ENCODE measurements at regions not wholly inside any gene's neighbourhood (a gene's known extent, or its start where the extent isn't known, plus 50 kb on each side); places are given as distances from the start of the nearest gene placed in this dataset.

GRCh38 chr4:60655356-60655755 is 544.8 kb upstream of the ADGRL3 start:
- H3K4me3 ChIP-seq (ENCODE audit: low read depth, low read length) = no peak overlapping the region
- in situ Hi-C loops (cut with HindIII; ENCODE audit: low sequenced_read_pairs) = no loop called here
- no peak for DNase-seq (ENCODE audit: low read depth)
- TF ChIP-seq, protein P1, sequence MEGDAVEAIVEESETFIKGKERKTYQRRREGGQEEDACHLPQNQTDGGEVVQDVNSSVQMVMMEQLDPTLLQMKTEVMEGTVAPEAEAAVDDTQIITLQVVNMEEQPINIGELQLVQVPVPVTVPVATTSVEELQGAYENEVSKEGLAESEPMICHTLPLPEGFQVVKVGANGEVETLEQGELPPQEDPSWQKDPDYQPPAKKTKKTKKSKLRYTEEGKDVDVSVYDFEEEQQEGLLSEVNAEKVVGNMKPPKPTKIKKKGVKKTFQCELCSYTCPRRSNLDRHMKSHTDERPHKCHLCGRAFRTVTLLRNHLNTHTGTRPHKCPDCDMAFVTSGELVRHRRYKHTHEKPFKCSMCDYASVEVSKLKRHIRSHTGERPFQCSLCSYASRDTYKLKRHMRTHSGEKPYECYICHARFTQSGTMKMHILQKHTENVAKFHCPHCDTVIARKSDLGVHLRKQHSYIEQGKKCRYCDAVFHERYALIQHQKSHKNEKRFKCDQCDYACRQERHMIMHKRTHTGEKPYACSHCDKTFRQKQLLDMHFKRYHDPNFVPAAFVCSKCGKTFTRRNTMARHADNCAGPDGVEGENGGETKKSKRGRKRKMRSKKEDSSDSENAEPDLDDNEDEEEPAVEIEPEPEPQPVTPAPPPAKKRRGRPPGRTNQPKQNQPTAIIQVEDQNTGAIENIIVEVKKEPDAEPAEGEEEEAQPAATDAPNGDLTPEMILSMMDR (IDR thresholded peaks at IDR 0.05; ENCODE audit: low read depth, low read length, missing control alignments) = no peak

DNA sequence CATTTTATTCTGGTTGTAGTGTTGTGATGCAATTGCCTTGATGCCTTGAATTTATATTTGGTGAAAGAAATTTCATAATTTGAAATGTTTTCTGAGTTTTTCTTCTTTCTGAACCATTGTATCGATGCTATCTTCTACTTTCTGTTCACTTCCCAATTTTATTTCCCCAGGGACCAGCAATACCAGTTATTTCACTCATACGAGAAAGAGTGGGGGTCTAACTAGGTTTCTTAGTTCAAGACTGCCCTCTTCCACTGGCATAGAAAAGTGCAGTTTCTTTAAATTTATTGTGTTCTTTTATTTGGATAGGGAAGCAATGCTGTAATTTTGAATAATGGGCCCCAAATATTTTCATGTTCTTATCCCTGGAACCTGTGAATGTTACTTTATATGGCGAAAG is 544.0 kb upstream of the ADGRL3 start:
- DNase-seq (ENCODE audit: low read depth) = no peak
- no peak overlapping the region for H3K4me3 ChIP-seq (ENCODE audit: low read depth, low read length)
- TF ChIP-seq, protein P1 (IDR thresholded peaks at IDR 0.05; ENCODE audit: low read depth, low read length, missing control alignments) = peak; percentile 4
- in situ Hi-C loops (cut with HindIII; ENCODE audit: low sequenced_read_pairs) = no loop called here

DNA sequence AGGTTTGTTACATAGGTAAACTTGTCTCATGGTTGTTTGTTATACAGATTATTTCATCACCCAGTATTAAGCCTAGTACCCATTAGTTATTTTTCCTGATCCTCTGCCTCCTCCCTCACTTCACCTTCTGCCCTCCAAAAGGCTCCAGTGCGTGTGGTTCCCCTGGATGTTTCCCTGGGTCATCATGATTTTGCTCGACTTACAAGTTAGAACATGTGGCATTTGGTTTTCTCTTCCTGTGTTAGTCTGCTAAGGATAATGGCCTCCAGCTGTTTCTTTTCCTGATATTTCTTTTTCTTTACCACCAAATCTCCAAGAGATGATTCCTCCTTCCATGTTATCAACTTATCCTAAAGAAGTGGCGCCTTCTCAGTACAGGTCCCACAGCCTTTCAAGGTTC is 543.1 kb upstream of the ADGRL3 start:
- DNase-seq (ENCODE audit: low read depth) = no peak
- in situ Hi-C loops (cut with HindIII; ENCODE audit: low sequenced_read_pairs) = no loop called here
- no peak overlapping the region for H3K4me3 ChIP-seq (ENCODE audit: low read depth, low read length)
- TF ChIP-seq, protein P1 (IDR thresholded peaks at IDR 0.05; ENCODE audit: low read depth, low read length, missing control alignments) = no peak

DNA sequence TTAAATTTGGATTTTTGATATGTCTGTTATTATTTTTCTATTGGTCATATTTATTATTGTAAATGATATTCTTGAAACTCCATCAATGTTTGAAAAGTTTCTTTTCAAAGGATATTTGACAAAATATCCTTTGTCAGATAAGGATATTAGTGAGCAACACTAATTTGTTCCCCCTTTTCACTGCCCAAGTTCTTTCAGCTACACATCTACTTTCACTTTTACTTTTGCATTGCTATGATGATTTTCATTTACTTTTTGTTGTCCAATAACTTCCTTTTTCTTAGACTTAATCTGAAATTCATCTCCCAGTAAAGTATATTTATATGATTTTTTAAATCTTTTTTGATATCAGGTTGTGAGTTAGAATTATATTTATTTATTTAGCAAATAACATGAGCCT is 542.3 kb upstream of the ADGRL3 start:
- no peak overlapping the region for H3K4me3 ChIP-seq (ENCODE audit: low read depth, low read length)
- no peak for DNase-seq (ENCODE audit: low read depth)
- TF ChIP-seq, protein P1 (IDR thresholded peaks at IDR 0.05; ENCODE audit: low read depth, low read length, missing control alignments) = no peak
- in situ Hi-C loops (cut with HindIII; ENCODE audit: low sequenced_read_pairs) = no loop called here

DNA sequence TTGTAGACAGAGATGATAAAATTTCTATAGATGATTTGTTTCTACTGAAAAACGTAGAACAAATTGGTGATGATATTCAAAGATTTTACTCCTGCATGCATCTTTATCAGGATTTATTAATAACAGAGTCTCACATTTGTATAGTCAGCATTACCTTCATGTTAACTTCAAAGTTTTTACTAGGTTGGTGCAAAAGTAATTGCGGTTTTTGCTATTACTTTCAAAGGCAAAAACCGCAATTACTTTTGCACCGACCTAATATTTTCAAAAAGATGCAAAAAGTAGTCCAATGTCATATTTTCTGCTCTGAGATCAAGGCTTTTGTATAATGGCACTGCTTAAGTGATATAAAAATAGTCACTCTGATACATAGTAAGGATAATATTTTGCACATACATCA is 536.4 kb upstream of the ADGRL3 start:
- no peak for DNase-seq (ENCODE audit: low read depth)
- in situ Hi-C loops (cut with HindIII; ENCODE audit: low sequenced_read_pairs) = no loop called here
- TF ChIP-seq, protein P1 (IDR thresholded peaks at IDR 0.05; ENCODE audit: low read depth, low read length, missing control alignments) = no peak
- no peak overlapping the region for H3K4me3 ChIP-seq (ENCODE audit: low read depth, low read length)

GRCh38 chr4:60682901-60683300 is 517.2 kb upstream of the ADGRL3 start:
- TF ChIP-seq, protein P1 (IDR thresholded peaks at IDR 0.05; ENCODE audit: low read depth, low read length, missing control alignments) = no peak
- no peak for DNase-seq (ENCODE audit: low read depth)
- in situ Hi-C loops (cut with HindIII; ENCODE audit: low sequenced_read_pairs) = no loop called here
- H3K4me3 ChIP-seq (ENCODE audit: low read depth, low read length) = no peak overlapping the region

GRCh38 chr4:60683357-60683756 is 516.8 kb upstream of the ADGRL3 start:
- peak; percentile 6 for DNase-seq (ENCODE audit: low read depth)
- in situ Hi-C loops (cut with HindIII; ENCODE audit: low sequenced_read_pairs) = no loop called here
- TF ChIP-seq, protein P1 (IDR thresholded peaks at IDR 0.05; ENCODE audit: low read depth, low read length, missing control alignments) = no peak

More at GRCh38 chr4:60683357-60683756, 516.8 kb upstream of the ADGRL3 start:
- H3K4me3 ChIP-seq (ENCODE audit: low read depth, low read length) = no peak overlapping the region

Data from astrocyte of the cerebellum (primary cell).